Kidney epithelial cell (primary cell): ENCODE measurements at regions not wholly inside any gene's neighbourhood (a gene's known extent, or its start where the extent isn't known, plus 50 kb on each side); places are given as distances from the start of the nearest gene placed in this dataset.
A peak's percentile ranks its signal among the peaks of the same experiment; 100 is the strongest.

Experiments used
- DNase-seq: peaks from one replicate; pipeline ENCODE4 v3.0.0-alpha.2; 2010; ENCODE audit warnings: low read depth
- H3K27me3 ChIP-seq: 2 replicates; pipeline ENCODE4 v1.6.0; 2011; ENCODE audit warnings: low read length; ENCODE audit not compliant: control insufficient read depth, insufficient read depth
- H3K36me3 ChIP-seq: 2 replicates; pipeline ENCODE4 v1.5.1; 2011; ENCODE audit warnings: low read length; ENCODE audit not compliant: control insufficient read depth, insufficient read depth
- H3K4me3 ChIP-seq: 2 replicates; pipeline ENCODE4 v1.5.1; 2011; ENCODE audit warnings: low read depth, mild to moderate bottlenecking, control low read depth, low read length
- TF ChIP-seq, protein P1 (sequence below): IDR thresholded peaks from 2 replicates; pipeline ENCODE4 v1.5.1; 2011; ENCODE audit warnings: mild to moderate bottlenecking, moderate library complexity, low read length, control low read depth, inconsistent platforms; ENCODE audit not compliant: insufficient read depth, poor library complexity, severe bottlenecking

GRCh38 chr2:118791483-118791882, 56.0 kb downstream of the EN1 start:
- no peak for DNase-seq
- Histone ChIP-seq H3K36me3 (no peaks in the 10 kb centered on the region), H3K4me3 (no peak overlapping the region), H3K27me3 (peaks cover 5% of the 10 kb centered on the region)
- TF ChIP-seq, protein P1, sequence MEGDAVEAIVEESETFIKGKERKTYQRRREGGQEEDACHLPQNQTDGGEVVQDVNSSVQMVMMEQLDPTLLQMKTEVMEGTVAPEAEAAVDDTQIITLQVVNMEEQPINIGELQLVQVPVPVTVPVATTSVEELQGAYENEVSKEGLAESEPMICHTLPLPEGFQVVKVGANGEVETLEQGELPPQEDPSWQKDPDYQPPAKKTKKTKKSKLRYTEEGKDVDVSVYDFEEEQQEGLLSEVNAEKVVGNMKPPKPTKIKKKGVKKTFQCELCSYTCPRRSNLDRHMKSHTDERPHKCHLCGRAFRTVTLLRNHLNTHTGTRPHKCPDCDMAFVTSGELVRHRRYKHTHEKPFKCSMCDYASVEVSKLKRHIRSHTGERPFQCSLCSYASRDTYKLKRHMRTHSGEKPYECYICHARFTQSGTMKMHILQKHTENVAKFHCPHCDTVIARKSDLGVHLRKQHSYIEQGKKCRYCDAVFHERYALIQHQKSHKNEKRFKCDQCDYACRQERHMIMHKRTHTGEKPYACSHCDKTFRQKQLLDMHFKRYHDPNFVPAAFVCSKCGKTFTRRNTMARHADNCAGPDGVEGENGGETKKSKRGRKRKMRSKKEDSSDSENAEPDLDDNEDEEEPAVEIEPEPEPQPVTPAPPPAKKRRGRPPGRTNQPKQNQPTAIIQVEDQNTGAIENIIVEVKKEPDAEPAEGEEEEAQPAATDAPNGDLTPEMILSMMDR, result no peak

DNA sequence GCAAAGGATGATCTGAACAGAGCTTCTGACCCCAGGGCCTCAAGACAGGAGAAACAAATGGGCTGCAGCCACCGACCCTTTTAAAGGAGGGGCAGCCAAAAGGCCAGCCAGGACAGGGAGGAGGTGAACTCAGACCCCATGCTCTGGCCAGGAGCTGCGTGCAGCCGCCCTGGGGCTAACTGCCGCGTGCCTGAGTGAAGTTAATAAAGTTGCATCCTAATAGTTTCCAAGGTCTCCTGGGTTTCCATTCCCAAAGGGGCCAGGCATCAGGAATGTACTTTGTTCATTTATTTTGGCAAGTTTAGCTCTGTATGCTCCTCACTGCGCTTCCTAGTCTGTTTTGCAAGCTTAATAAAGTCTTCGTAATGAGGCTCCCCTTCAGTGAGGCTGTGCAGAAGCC, 60.7 kb downstream of the EN1 start:
- Histone ChIP-seq H3K36me3 (no peaks in the 10 kb centered on the region), H3K4me3 (no peak overlapping the region), H3K27me3 (peaks cover 7% of the 10 kb centered on the region)
- TF ChIP-seq, protein P1, result no peak
- no peak for DNase-seq

DNA sequence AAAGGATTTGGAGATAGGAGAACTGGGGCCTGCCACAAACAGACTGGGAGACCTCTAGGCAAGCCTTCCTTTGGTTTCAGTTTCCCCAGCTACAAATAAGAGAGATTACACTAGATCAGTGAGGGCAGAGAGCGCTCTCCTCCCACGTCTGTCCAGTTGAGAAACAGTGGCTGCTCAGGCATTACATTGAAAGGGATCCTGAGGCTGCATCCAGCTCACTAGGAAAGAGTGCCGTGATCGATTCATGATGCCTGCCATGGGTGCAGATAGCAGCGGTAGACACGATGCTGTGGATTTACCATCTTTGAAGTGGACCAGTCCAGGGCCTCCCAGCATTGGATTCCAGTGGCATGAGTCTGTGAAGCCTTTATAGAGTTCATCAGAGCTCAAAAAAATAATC, 62.6 kb downstream of the EN1 start:
- Histone ChIP-seq H3K4me3 (no peak overlapping the region), H3K27me3 (peaks cover 7% of the 10 kb centered on the region), H3K36me3 (no peaks in the 10 kb centered on the region)
- DNase-seq, result no peak
- TF ChIP-seq, protein P1, result no peak

DNA sequence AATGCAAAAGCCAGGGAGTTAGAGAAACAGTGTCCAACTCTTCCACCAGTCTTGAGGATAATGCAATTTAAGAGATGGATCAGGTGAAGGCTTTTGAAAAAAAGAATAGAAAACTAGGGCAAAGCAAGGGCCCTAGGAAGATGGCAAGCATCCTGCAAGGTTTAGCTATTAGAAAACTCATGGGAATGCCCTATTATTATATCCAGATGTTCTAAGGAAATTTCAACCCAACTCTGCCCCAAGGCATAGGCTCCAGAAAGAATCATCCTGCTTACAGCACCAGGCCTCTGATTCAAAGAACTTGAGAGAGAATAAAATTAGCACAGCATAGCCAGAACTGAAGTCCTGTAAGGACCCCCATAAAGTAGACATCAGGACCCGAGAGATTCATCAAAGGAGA, 68.1 kb downstream of the EN1 start:
- Histone ChIP-seq H3K4me3 (no peak overlapping the region), H3K36me3 (no peaks in the 10 kb centered on the region), H3K27me3 (peaks cover 2% of the 10 kb centered on the region)
- DNase-seq, result no peak
- TF ChIP-seq, protein P1, result no peak

DNA sequence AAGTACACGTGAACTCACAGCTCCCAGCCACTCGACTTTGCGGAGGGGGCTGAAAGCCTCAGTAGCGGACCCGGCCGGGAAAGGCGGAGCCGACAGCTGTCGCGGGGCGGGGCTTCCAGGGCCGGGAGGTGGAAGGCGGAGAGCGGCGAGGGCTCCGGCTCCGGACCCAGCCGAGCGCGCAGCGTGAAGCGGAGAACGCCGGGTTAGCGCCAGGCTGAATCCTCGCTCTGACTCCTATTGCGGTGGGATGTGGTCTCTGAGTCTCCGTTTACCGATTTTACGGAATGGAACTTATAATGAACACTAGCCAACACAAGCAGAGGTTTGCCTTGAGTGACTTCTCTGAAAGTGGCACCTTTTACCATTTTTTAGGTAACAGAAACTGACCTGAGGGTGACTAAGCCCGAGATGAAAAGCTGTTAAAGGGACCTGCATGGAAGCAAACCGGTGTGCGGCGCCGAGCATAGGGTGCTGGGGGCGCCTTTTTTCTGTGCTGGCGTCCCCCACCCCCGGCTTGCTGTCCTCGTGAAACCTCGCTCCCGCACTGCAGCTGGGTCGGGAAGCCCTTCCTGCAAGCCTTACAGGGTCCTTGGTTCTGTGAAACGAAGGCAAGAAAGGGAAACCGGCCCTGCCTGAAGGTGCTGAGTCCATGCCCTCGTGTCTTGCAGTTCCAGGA, 72.9 kb downstream of the EN1 start:
- Histone ChIP-seq H3K4me3 (peak overlapping the region; percentile 8), H3K36me3 (no peaks in the 10 kb centered on the region), H3K27me3 (peaks cover 15% of the 10 kb centered on the region)
- TF ChIP-seq, protein P1, result no peak
- DNase-seq, result no peak

DNA sequence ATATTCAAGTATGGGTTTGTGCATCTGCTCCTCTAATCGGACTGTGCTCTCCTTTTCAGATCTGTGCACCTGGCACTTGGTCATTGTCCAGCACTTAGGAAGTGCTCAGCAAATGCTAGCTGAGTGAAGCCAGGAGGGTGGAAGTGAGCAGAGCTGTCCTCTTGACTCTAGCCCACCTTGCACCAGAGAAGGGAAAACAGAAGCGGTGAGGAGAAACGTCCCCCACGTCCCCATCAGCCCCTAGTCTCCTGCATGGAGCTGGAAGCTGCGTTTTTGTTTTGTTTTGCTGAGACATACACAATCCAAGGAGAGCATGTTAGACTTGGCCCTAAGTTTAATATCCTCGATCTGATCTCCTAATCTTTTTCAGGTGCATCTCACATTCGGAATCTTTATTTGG, 73.6 kb downstream of the EN1 start:
- no peaks in the 10 kb centered on the region for H3K36me3 ChIP-seq
- peaks cover 15% of the 10 kb centered on the region for H3K27me3 ChIP-seq
- no peak for DNase-seq
- TF ChIP-seq, protein P1, result no peak
- no peak overlapping the region for H3K4me3 ChIP-seq
